Activated CD8-positive, alpha-beta memory T cell treated with anti-CD3 and anti-CD28 coated beads for 36 hours (primary cell): ENCODE measurements at regions not wholly inside any gene's neighbourhood (a gene's known extent, or its start where the extent isn't known, plus 50 kb on each side); places are given as distances from the start of the nearest gene placed in this dataset.
"Not testable (repeated sequence)": the region's sequence is repeated elsewhere in the genome, so short reads cannot be mapped to it uniquely, and the experiment has no call there.

ENCODE experiments used
- CTCF ChIA-PET: fragments of 350-600 bp; sonication (Branson Sonifier 250); formaldehyde crosslinking; loops from one replicate; lab custom pipeline; 2021; ENCODE audit warnings: antibody characterized with exemption; lab: Charles Lee
- POLR2A ChIA-PET: fragments of 350-600 bp; sonication (Branson Sonifier 250); formaldehyde crosslinking; loops from one replicate; lab custom pipeline; 2021; ENCODE audit warnings: antibody characterized with exemption; lab: Charles Lee

DNA sequence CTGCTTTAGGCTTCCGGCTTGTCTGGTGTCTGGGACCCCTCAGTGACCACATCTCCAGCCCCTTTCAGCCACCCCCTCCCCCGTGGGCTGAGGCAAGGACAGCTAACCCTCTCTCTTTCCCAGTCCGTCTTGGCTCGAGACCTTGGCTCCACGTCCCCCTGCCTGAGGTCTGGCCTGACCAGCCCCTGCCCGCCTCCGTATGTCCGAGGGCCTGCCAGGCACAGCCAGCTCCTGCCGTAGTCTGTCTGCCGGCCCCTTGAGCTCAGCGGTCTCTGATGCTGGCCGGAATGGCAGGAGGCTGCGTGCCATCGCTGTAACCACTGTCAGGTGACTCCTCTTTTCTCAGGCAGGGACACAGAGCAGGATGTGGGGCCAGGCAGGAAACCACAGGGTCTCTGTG lies 73.3 kb upstream of the LRPAP1 start:
- POLR2A ChIA-PET: no interaction called here
- CTCF ChIA-PET: no interaction called here

DNA sequence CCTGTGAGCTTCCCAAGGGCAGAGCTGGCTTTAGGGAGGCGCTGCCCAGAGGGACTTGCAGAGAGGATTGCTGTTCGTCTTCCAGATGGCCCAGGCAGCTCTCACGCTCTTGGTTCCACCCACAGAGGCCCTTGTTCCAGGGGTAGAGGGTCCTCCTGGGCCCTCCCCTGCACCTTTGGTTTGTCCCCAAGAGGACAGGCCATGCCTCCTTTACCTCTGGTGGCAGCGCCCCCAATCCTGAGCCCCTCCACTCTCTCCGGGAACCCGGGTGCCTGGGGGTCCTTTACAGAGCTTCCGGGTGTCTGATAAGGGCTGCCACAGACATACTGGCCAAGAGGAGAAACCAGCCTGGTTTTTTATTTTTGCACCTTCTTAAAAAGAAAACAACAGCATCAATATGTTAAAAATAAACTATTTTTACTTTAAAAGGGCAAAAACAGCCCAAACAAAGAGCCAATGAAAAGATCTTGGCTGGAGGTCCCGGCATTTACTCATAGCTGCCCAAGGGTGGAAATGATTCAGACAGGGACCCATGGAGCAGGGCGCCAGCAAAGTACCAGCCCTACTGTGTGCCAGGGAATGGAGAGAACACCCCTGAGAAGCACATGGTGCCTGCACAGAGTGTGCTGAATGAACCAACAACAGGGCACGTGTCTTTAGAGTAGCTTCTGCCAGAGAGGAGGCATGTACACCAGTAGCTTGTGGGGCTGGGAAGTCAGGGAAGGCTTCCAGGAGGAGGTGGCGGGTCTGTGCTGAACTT lies 70.8 kb upstream of the LRPAP1 start:
- CTCF ChIA-PET, POLR2A ChIA-PET: not testable (repeated sequence)

DNA sequence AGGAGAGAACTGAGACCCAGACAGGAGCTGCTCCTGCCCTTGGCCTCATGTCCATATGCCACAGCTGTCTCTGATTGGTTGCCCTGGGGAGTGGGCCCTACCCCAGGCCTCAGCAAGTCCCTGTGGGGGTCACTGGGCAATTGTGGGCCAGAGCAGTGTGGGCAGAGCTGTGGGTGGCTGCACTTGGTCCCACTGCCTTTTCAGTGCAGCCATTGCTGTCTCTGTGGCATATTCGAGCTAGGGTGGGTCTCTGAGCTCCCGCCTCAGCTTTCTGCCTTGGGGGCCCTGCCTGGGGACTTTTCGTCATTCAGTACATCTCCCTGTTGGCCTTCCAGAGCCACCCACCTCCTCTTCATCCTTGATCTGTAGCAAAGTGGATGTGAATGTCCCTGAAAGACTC lies 69.8 kb upstream of the LRPAP1 start:
- ChIA-PET CTCF (no interaction called here), POLR2A (no interaction called here)

DNA sequence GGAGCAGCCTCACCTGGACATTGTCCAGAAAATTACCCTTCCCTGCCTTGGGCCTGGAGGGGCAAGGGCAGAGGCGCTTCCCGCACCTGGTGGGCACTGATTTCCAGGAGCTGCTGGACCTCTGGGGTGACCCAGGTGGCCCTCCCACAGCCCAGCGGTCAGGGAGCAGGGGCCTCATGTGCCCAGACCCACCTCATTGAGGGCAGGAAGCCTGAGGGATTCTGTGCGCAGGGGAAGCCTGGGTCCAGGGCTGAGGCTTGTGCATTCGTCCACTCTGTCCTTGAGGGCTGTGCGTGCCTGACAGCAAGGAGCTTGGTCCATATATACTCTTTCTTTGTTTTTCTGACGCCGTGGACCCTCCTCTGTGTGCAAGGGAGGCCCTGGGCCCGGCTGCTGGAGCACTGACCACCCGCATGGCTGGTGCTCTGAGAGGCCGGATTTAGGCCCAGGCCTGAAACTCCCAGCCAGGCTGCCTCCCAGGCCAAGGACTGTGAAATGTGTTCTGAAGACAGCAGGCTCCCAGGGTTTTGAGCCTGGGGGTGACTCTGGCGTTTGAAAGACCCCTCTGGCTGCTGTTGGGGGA lies 69.0 kb upstream of the LRPAP1 start:
- CTCF ChIA-PET, POLR2A ChIA-PET: not testable (repeated sequence)

DNA sequence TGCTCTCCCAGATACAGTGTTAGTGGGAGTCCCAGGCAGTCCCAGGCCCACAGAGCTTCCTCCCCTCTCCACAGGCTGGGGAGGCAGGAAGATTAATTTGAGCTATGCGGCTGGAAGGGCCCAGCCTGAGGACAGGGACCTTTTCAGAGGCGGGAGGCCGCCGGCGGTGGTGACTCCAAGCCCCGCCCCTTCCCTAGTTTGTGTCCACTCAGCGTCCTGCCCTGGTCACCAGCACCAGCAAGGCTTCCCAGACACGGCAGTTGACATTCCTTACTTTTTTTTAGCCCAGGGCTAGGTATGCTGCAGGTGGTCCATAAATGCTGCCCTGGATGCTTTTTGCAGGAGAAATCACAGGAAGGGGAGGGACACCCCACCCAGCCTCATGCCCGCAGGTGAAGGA lies 67.7 kb upstream of the LRPAP1 start:
- CTCF ChIA-PET: no interaction called here
- POLR2A ChIA-PET: no interaction called here

DNA sequence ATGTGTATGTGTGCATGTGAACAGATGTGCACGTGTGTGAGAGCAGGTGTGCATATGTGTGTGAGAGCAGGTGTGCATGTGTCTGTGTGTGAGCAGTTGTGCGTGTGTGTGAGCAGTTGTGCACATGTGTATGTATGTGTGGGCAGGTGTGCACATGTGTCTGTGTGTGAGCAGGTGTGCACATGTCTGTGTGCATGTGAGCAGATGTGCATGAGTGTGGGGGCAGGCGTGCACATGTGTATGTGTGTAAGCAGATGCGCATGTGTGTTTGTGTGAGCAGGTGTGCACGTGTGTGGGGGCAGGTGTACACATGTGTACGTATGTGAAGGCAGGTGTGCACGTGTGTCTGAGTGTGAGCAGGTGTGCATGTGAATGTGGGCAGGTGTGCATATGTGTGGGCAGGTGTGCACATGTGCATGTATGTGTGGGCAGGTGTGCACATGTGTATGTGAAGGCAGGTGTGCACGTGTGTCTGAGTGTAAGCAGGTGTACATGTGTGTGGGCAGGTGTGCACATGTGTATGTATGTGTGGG lies 66.5 kb upstream of the LRPAP1 start:
- ChIA-PET CTCF (no interaction called here), POLR2A (no interaction called here)

DNA sequence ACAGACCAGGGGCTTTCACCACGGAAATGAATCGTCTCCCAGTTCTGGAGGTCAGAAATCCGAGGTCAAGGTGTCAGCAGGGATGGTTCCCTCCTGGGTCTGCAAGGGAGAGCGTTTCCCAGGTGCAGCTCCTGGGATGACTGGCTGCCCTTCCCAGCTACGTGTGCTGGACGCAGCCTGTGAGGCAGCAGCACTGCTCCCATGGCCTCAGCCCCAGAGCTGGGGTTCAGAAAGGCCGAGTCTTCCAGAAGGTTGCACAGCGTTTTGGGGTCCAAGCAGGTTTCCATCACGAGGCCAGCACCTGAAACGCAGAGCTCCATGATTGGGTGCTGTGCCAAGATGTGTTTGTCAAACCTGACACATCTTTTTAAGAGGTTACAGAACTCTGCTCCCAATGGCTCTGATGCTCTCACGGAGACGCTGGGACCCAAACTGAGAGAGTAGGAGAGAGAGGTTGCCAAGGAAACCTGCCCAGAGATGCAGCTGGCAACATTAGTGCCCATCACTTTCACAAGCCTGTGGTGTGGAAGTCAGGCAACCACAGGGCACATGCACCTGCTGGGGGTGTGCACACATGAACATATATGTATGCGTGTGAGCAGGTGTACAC lies 65.8 kb upstream of the LRPAP1 start:
- POLR2A ChIA-PET, CTCF ChIA-PET: not testable (repeated sequence)

DNA sequence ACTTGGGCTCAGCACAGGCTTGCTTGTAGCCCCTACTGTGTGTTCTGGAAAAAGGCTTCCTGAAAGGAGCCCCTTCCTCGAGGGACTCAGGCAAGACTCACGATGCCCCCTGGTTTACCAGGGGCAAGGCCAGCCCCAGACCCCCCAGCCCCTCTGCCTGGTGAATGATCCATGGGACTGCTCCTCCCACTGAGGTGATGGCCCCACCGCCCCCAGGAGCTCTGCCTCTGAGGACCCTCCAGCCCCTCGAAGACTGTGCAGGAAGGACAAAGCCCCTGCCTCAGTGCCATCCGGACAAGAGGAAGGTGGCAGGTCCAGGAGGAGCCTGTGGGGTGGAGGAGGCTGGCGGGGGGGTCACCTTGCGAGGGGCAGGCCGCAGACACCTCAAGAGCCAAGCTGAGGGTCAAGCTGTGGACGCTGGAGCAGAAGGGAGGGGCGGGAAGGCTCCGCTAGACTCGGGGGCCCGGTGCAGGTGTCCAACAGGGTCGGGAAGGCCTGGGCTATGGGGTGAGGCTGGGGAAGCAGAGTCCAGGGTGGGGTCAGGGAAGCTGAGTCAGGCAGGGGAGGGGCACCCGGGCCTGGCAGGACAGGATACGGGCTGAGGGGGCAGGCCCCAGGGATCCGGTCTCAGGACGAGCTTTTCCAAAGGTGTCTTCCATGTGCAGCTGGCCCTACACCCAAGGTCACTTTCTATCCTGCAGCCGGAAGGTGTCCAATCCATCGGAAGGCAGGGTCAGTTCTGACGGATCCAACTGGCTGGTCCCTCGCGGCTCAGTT lies 64.9 kb upstream of the LRPAP1 start:
- CTCF ChIA-PET, POLR2A ChIA-PET: not testable (repeated sequence)

DNA sequence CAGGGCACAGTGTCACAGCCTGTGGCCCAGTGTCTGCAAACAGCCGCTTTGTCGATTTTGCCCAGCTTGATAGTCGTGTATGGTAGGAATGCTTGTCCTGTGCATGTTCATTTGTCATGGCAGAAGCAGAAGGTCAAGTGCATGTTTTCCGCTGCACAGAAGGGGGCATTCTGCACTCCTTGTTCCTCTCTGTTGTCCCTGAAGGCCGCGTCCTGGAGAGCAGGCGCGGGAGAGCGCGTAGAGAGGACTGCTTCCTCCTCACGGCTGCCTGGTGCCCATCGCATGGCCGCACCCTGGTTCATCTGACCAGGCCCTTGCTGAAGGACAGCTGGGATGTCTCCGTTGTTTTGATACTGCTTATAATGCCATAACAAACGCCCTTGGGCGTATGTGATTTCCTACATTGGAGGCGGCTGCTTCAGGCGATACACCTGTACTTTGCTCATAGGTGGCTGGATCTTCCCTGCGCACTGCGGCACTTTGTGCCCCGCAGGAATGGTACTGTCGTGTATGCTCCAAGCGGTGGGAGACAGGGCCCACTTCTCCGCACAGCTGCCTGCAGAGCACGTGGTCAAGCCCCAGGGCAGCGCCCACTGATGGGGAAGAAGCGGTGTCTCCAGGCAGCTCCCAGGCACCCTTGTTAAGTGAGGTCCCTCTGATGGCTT lies 63.5 kb upstream of the LRPAP1 start:
- CTCF ChIA-PET, POLR2A ChIA-PET: not testable (repeated sequence)

DNA sequence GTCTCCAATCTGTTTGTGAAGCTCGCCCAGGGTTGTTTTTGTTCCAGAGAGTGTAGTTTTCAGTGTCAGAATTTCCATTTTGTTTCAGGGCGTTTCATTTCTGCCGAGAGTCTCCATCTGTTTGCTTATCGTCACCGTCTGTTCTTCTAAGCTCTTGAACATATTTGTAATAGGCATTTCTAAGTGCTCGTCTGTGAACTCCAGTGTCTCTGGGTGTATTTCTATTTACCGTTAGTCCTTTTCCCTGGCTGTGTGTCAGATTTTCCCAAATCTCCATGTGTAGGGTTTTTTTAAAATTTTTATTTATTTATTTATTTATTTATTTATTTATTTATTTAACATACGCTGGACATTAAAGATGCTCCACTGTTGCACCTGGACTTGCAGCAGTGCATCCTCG lies 62.5 kb upstream of the LRPAP1 start:
- POLR2A ChIA-PET, CTCF ChIA-PET: not testable (repeated sequence)

DNA sequence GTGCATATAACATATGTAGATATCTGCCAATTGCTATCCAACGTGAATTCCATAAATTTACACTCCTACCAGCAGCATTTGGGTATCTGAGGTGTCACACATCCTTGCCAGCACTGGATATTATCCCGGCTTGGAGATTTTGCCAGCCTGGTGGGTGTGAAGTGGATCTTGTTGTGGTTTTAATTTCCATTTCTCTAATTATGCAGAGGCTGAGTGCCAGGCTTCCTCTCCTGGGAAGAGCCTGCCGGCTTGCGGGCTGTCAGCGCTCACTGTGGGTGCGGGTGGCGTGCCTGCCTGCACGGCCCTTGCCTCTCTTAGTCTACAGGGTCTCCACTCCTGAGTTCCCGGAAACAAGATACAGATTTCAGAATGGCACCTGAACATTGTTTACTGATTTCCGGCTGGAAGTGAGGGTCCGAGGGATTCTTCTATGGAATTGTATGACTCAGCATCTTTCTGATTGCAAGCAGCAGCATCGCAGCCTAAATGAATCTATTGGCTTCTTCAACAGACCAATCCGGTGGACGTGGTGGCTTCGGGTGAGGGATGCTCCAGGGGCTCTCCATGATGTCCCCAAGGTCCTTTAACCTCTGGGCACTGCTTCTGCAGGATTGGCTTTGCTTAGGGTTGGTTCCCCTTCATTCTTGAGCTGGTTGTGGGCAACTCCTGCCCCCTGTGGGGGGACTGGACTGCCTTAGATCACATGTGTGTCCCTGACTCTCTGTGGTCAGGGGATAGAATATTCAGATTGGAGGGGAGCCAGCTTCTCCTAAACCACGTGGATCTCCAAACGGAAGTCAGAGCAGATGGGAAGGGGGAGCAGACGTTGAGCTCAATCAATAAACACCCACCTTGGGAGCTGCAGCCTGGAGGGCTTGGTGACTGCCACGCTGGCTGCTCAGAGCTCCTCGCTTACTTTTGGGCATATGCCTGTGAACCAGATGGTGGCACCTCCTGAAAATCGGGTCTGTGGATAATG lies 58.0 kb upstream of the LRPAP1 start:
- CTCF ChIA-PET, POLR2A ChIA-PET: not testable (repeated sequence)

DNA sequence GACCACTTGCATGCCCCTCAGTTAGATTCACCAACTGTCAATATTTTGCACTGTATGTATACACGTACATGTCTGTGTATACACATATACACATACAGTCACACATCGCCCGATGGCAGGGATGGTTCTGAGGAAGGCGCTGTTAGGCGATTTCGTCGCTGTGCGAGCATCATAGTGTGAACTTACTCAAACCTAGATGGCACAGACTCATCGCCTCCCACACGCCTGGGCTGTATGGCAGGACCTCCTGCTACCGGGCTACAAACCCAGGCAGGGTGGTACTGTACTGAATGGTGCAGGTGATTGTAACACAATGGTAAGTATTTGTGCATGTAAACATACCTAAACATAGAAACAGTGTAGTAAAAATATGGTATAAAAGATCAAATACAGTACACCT lies 57.2 kb upstream of the LRPAP1 start:
- POLR2A ChIA-PET, CTCF ChIA-PET: not testable (repeated sequence)

DNA sequence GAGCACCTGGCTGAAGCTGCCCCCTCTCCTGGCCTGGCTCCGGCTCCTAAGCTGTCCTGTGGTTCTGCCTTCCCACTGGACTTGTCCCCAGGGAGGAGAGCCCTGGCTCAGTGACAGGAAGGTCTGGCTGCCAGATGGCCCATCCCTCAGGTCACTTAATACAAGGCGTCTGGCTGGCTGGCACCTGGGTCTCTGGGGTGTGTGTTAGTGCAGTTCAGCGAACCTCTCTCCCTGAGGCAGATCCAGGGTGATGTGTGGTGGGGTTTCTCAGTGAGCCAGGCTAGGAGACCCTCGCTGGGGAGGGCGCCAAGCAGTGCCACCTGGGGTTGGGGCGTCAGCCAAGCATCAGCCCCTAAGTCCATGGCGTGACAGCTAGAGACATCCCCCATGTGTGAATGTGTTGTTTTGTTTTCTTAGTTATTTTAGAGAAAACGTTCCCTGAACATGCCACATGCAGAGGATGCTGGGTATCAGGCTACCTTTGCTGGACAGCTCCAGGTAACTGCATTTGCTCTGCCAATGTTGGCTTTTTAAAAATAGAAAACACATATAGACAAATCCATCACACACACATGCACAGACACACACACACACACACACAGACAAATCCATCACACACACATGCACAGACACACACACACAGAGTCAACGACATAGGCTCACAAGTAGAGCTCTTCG lies 56.4 kb upstream of the LRPAP1 start:
- POLR2A ChIA-PET, CTCF ChIA-PET: not testable (repeated sequence)

DNA sequence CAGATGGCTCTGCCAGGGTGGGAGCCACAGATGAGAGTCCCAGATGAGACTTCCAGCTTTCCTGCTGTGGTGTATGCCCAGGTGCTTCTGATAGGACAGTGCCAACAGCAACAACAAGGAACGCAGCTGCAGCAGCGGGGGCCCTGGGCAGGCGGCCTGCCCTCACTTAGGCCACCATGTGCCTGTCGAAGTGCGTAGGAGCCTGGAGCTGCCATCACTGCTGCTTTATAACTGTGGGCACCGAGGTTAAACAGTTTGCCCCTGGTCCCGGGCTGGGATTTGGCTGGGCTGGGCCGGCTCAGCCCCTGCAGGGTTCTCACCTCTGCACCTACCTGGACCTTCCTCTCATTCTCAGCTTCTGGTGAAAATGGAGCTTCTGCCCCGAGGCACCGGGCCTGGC lies 54.4 kb upstream of the LRPAP1 start:
- POLR2A ChIA-PET, CTCF ChIA-PET: not testable (repeated sequence)

DNA sequence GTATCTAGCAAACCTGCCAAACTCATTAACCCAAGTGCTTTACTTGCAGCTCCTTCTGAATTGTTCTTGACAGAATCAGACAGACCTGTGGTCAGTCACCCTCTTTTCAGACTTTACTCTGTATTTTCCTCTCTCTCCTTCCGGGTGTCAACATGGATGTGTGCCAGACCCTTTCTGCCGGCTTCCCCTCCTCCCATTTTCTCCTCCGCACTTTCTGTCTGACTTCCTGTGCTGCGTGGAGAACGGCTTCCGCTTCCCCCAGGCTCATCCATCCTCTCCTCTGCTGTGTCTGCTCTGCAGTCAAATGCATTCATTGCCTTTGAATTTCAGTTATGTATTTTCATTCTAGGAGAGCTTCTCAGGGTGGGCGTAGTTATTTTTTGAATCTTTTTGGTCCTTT lies 53.3 kb upstream of the LRPAP1 start:
- CTCF ChIA-PET, POLR2A ChIA-PET: not testable (repeated sequence)

DNA sequence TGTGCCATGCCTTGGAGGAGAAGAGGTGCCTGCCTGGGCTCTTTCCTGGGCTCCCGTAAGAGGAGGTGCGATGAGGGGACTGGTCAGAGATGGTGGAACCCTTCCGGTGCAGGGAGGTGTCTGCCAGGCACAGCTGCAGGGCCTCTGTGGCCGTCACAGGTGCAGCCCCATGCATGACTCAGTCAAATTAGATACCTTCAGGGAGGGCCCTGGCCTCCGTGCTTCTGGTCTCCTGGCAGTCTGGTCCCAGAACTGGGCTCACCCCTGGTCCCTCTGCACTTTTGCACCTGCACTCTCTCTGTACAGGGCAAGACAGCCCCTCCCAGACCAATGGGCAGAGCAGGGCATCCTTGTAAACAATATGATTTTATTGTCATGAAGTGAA lies 49.9 kb upstream of the LRPAP1 start:
- CTCF ChIA-PET: no interaction called here

More for the DNA sequence above, 49.9 kb upstream of the LRPAP1 start:
- POLR2A ChIA-PET: no interaction called here
